Sigmoid colon (tissue), 4 donors: ENCODE measurements at regions not wholly inside any gene's neighbourhood (a gene's known extent, or its start where the extent isn't known, plus 50 kb on each side); places are given as distances from the start of the nearest gene placed in this dataset.

Experiments used
- CTCF ChIP-seq, 4 experiments: fragments of 450-650 bp in 3 of 4; fragments of 200-600 bp in 1 of 4; IDR thresholded peaks; one replicate each; pipeline ENCODE4 v1.5.1; 2016 to 2019; ENCODE audit warnings: antibody characterized with exemption in 4 of 4, mild to moderate bottlenecking in 3 of 4, moderate library complexity in 2 of 4
- EP300 ChIP-seq, 4 donors: sonication (generic); formaldehyde crosslinking; IDR thresholded peaks; one replicate each; pipeline ENCODE4 v1.6.1; 2017; ENCODE audit warnings: antibody characterized with exemption in 4 of 4
- POLR2A ChIP-seq, 2 donors: fragments of 450-650 bp; IDR thresholded peaks; one replicate each; pipeline ENCODE4 v1.6.1; 2016; ENCODE audit warnings: antibody characterized with exemption in 2 of 2, mild to moderate bottlenecking in 2 of 2, moderate library complexity in 2 of 2
- POLR2AphosphoS5 ChIP-seq, 4 donors: sonication (generic); formaldehyde crosslinking; IDR thresholded peaks; one replicate each; pipeline ENCODE4 v1.6.1; 2017; ENCODE audit warnings: antibody characterized with exemption in 4 of 4

- TF ChIP-seq CTCF (IDR thresholded peaks at IDR 0.05): no peak
- no peak for TF ChIP-seq POLR2AphosphoS5 (IDR thresholded peaks at IDR 0.05)
- TF ChIP-seq POLR2A (IDR thresholded peaks at IDR 0.05): no peak
- no peak for TF ChIP-seq EP300 (IDR thresholded peaks at IDR 0.05)
These were observed 226.2 kb downstream of the KCNRG start for GRCh38 chr13:50241479-50241878.
